CD14-positive monocyte (primary cell): ENCODE measurements at regions not wholly inside any gene's neighbourhood (a gene's known extent, or its start where the extent isn't known, plus 50 kb on each side); places are given as distances from the start of the nearest gene placed in this dataset.

Experiments used
- DNase-seq, 3 donors: peaks; one replicate each; pipeline ENCODE4 v3.0.0-alpha.2; 2011 to 2022
- H2AFZ ChIP-seq: 2 replicates; pipeline ENCODE4 v1.6.0; 2012; ENCODE audit warnings: mild to moderate bottlenecking, low read depth, low read length, inconsistent platforms; ENCODE audit not compliant: insufficient read depth, poor library complexity, severe bottlenecking
- H3K27ac ChIP-seq, 2 donors: 1 replicate in 1 of 2; 2 replicates in 1 of 2; pipeline ENCODE4 v1.5.1; 2012 to 2013; ENCODE audit warnings: low read length in 2 of 2, control low read depth in 1 of 2, inconsistent platforms in 1 of 2, low read depth in 1 of 2, mild to moderate bottlenecking in 1 of 2
- H3K27me3 ChIP-seq, 2 donors: one replicate each; pipeline versions ENCODE4 v1.6.0 to v1.6.1; 2011 to 2013; ENCODE audit warnings: low read length in 2 of 2; ENCODE audit not compliant: control insufficient read depth in 2 of 2, insufficient read depth in 2 of 2
- H3K36me3 ChIP-seq, 2 donors: replicated peaks in 1 of 2; 1 replicate in 1 of 2; 2 replicates in 1 of 2; pipeline versions ENCODE4 v1.5.1 to v1.6.1; 2012 to 2013; ENCODE audit warnings: low read length in 2 of 2, control low read depth in 1 of 2, inconsistent platforms in 1 of 2, mild to moderate bottlenecking in 1 of 2; ENCODE audit not compliant: insufficient read depth in 2 of 2, control insufficient read depth in 1 of 2
- H3K4me1 ChIP-seq, 2 donors: 1 replicate in 1 of 2; 2 replicates in 1 of 2; pipeline versions ENCODE4 v1.5.1 to v1.6.1; 2012 to 2013; ENCODE audit warnings: low read length in 2 of 2, control low read depth in 1 of 2, inconsistent platforms in 1 of 2, mild to moderate bottlenecking in 1 of 2, moderate library complexity in 1 of 2; ENCODE audit not compliant: insufficient read depth in 2 of 2, control insufficient read depth in 1 of 2
- H3K4me2 ChIP-seq: replicated peaks from 2 replicates; pipeline ENCODE3; 2012; ENCODE audit warnings: low read length, moderate library complexity, mild to moderate bottlenecking; ENCODE audit not compliant: poor library complexity, severe bottlenecking; ENCODE audit errors: extremely low read depth
- H3K4me3 ChIP-seq, 3 experiments: fragments of 200-600 bp in 1 of 3; sonication (generic) in 1 of 3; replicated peaks in 1 of 3; 1 replicate in 2 of 3; 2 replicates in 1 of 3; pipeline ENCODE4 v1.5.1; 2011 to 2013; ENCODE audit warnings: low read length in 3 of 3, mild to moderate bottlenecking in 3 of 3, control low read depth in 2 of 3, low read depth in 2 of 3, inconsistent platforms in 1 of 3, moderate library complexity in 1 of 3
- H3K79me2 ChIP-seq: 2 replicates; pipeline ENCODE4 v1.6.0; 2012; ENCODE audit warnings: mild to moderate bottlenecking, control low read depth, inconsistent platforms, low read length, moderate library complexity; ENCODE audit not compliant: insufficient read depth
- H3K9ac ChIP-seq: 2 replicates; pipeline ENCODE4 v1.6.0; 2017; ENCODE audit warnings: low read length, mild to moderate bottlenecking; ENCODE audit not compliant: insufficient read depth, poor library complexity, severe bottlenecking
- H3K9me3 ChIP-seq, 2 donors: replicated peaks in 1 of 2; 1 replicate in 1 of 2; 2 replicates in 1 of 2; pipeline versions ENCODE4 v1.5.1 to v1.6.1; 2012 to 2013; ENCODE audit warnings: low read length in 2 of 2, control low read depth in 1 of 2; ENCODE audit not compliant: control insufficient read depth in 1 of 2, insufficient read depth in 1 of 2
- H4K20me1 ChIP-seq: 2 replicates; pipeline ENCODE4 v1.6.0; 2012; ENCODE audit warnings: mild to moderate bottlenecking, low read length, control low read depth, moderate library complexity; ENCODE audit not compliant: insufficient read depth
- H3K27ac Mint-ChIP-seq, 7 donors: one replicate each; pipeline ENCODE4 v1.8.0; 2020; ENCODE audit warnings: mild to moderate bottlenecking in 7 of 7, mixed read lengths in 7 of 7, moderate library complexity in 6 of 7, inconsistent platforms in 2 of 7
- H3K27me3 Mint-ChIP-seq, 3 donors: one replicate each; pipeline ENCODE4 v1.8.0; 2021 to 2022; ENCODE audit warnings: low read depth in 3 of 3, mild to moderate bottlenecking in 3 of 3, mixed read lengths in 3 of 3, moderate library complexity in 3 of 3, inconsistent platforms in 1 of 3
- H3K36me3 Mint-ChIP-seq, 2 donors: one replicate each; pipeline ENCODE4 v1.8.0; 2020; ENCODE audit warnings: mixed read lengths in 2 of 2, inconsistent platforms in 1 of 2, mild to moderate bottlenecking in 1 of 2
- H3K4me1 Mint-ChIP-seq: one replicate; pipeline ENCODE4 v1.8.0; 2020; ENCODE audit warnings: mild to moderate bottlenecking, mixed read lengths
- H3K4me3 Mint-ChIP-seq, 2 donors: one replicate each; pipeline ENCODE4 v1.8.0; 2020; ENCODE audit warnings: mild to moderate bottlenecking in 2 of 2, mixed read lengths in 2 of 2, moderate library complexity in 1 of 2
- H3K9me3 Mint-ChIP-seq, 7 donors: one replicate each; pipeline ENCODE4 v1.8.0; 2020 to 2022; ENCODE audit warnings: mixed read lengths in 7 of 7, mild to moderate bottlenecking in 6 of 7, moderate library complexity in 6 of 7, inconsistent platforms in 2 of 7
- WGBS: methylation state at CpG from one replicate; pipeline ENCODE4 v1.1.5; 2013; ENCODE audit warnings: missing lambda C conversion rate; ENCODE audit not compliant: insufficient coverage; 5-methylcytosine and 5-hydroxymethylcytosine counted together
- intact Hi-C, 2 donors: fragments of 100-400 bp; cut with micrococcal nuclease; formaldehyde crosslinking; loops; one replicate each; pipeline versions ENCODE4 v1.15.0 to v1.15.1; 2023
- TF ChIP-seq, protein P1 (sequence below): fragments of 200-600 bp; IDR thresholded peaks from one replicate; pipeline ENCODE4 v1.8.0; 2022; ENCODE audit warnings: antibody characterized with exemption, mild to moderate bottlenecking

- no peak overlapping the region for H3K27ac Mint-ChIP-seq
- Histone ChIP-seq H3K27me3 (no peaks in the 10 kb centered on the region), H3K79me2 (no peaks in the 10 kb centered on the region), H3K9me3 (peaks cover 0 to 2% of the 10 kb centered on the region in 2 donors), H3K9ac (no peak overlapping the region), H3K27ac (no peak overlapping the region), H3K4me1 (no peaks in the 10 kb centered on the region), H2AFZ (no peak overlapping the region), H3K36me3 (no peaks in the 10 kb centered on the region), H4K20me1 (no peaks in the 10 kb centered on the region), H3K4me3 (no peak overlapping the region), H3K4me2 (no peak overlapping the region)
- no peak overlapping the region for H3K4me3 Mint-ChIP-seq
- no CpG with 5 or more reads among the region's 4 CpGs for WGBS
- no peaks in the 10 kb centered on the region for H3K36me3 Mint-ChIP-seq
- H3K4me1 Mint-ChIP-seq: no peaks in the 10 kb centered on the region
- DNase-seq: no peak
- intact Hi-C loops: no loop called here
- peaks cover 0 to 2% (median 0%) of the 10 kb centered on the region in 3 donors for H3K27me3 Mint-ChIP-seq
- H3K9me3 Mint-ChIP-seq: peaks cover 0 to 11% (median 4%) of the 10 kb centered on the region in 7 donors
- TF ChIP-seq, protein P1, sequence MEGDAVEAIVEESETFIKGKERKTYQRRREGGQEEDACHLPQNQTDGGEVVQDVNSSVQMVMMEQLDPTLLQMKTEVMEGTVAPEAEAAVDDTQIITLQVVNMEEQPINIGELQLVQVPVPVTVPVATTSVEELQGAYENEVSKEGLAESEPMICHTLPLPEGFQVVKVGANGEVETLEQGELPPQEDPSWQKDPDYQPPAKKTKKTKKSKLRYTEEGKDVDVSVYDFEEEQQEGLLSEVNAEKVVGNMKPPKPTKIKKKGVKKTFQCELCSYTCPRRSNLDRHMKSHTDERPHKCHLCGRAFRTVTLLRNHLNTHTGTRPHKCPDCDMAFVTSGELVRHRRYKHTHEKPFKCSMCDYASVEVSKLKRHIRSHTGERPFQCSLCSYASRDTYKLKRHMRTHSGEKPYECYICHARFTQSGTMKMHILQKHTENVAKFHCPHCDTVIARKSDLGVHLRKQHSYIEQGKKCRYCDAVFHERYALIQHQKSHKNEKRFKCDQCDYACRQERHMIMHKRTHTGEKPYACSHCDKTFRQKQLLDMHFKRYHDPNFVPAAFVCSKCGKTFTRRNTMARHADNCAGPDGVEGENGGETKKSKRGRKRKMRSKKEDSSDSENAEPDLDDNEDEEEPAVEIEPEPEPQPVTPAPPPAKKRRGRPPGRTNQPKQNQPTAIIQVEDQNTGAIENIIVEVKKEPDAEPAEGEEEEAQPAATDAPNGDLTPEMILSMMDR: no peak
Observed at GRCh38 chr2:22824618-22825017, 560.4 kb upstream of the KLHL29 start.

DNA sequence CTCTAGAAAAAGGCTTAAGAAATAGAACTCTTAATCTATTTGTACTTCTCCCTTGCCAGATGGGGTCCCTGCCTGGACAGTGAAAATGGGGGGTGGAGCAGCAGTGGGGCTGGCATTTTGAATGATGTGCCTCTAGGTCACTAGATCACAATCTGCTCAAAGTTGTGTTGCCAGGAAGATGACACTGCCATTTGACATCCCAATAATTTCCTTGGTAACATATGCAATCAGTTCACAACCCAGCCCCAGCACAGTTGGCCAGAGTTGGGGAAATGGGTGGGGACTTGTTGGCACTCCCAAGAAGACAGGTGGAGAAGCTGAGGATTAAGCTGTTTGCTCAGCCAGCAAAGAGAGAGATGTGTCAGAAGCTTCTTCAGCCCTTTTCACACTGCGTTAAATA, 558.3 kb upstream of the KLHL29 start:
- Mint-ChIP-seq H3K4me3 (no peak overlapping the region), H3K9me3 (peaks cover 1 to 14% (median 3%) of the 10 kb centered on the region in 7 donors), H3K4me1 (no peaks in the 10 kb centered on the region), H3K36me3 (no peaks in the 10 kb centered on the region), H3K27me3 (no peaks in the 10 kb centered on the region), H3K27ac (no peak overlapping the region)
- Histone ChIP-seq H3K36me3 (no peaks in the 10 kb centered on the region), H3K27me3 (no peaks in the 10 kb centered on the region), H3K27ac (no peak overlapping the region), H3K79me2 (no peaks in the 10 kb centered on the region), H3K4me3 (no peak overlapping the region), H3K4me2 (no peak overlapping the region), H3K9me3 (peaks cover 0 to 8% of the 10 kb centered on the region in 2 donors), H2AFZ (no peak overlapping the region), H4K20me1 (no peaks in the 10 kb centered on the region), H3K9ac (no peak overlapping the region), H3K4me1 (no peaks in the 10 kb centered on the region)
- TF ChIP-seq, protein P1: no peak
- DNase-seq: no peak
- intact Hi-C loops: no loop called here
- WGBS: no CpG with 5 or more reads among the region's 1 CpG
